Heart right ventricle (tissue), 16 donors: ENCODE measurements at regions not wholly inside any gene's neighbourhood (a gene's known extent, or its start where the extent isn't known, plus 50 kb on each side); places are given as distances from the start of the nearest gene placed in this dataset.

Experiments
- ATAC-seq, 8 donors: fragments of 200-7000 bp; cut with Tn5 transposase; one replicate each; pipeline ENCODE4 v1.9.1; 2020; ENCODE audit warnings: mild to moderate bottlenecking in 8 of 8, moderate library complexity in 8 of 8, moderate number of reproducible peaks in 1 of 8
- DNase-seq, 2 donors: peaks; one replicate each; pipeline ENCODE4 v3.0.0-alpha.2; 2020
- H3K27ac ChIP-seq, 10 donors: fragments of 200-600 bp; sonication (generic) in 2 of 10; one replicate each; pipeline versions ENCODE4 v1.5.0 to v1.8.0; 2020 to 2022; ENCODE audit warnings: mild to moderate bottlenecking in 3 of 10
- H3K27me3 ChIP-seq, 7 donors: fragments of 200-600 bp; one replicate each; pipeline ENCODE4 v1.8.0; 2021 to 2022; ENCODE audit warnings: mild to moderate bottlenecking in 2 of 7
- H3K36me3 ChIP-seq, 9 donors: fragments of 200-600 bp; sonication (generic) in 1 of 9; one replicate each; pipeline versions ENCODE4 v1.5.0 to v1.8.0; 2020 to 2022; ENCODE audit warnings: mild to moderate bottlenecking in 2 of 9
- H3K4me1 ChIP-seq, 9 donors: fragments of 200-600 bp; sonication (generic) in 1 of 9; one replicate each; pipeline versions ENCODE4 v1.5.0 to v1.8.0; 2020 to 2022; ENCODE audit warnings: mild to moderate bottlenecking in 4 of 9
- H3K4me3 ChIP-seq, 10 donors: fragments of 200-600 bp; sonication (generic) in 2 of 10; one replicate each; pipeline versions ENCODE4 v1.5.0 to v1.8.0; 2020 to 2022; ENCODE audit warnings: mild to moderate bottlenecking in 7 of 10, moderate library complexity in 2 of 10
- H3K9me3 ChIP-seq, 11 donors: fragments of 200-600 bp in 10 of 11; sonication (generic) in 2 of 11; one replicate each; pipeline versions ENCODE4 v1.5.0 to v1.8.0; 2013 to 2022; ENCODE audit warnings: mild to moderate bottlenecking in 2 of 11, control low read depth in 1 of 11, moderate library complexity in 1 of 11
- CTCF ChIP-seq, 9 donors: fragments of 200-600 bp; sonication (generic) in 2 of 9; IDR thresholded peaks; one replicate each; pipeline versions ENCODE4 v1.5.0 to v1.8.0; 2021 to 2022; ENCODE audit warnings: antibody characterized with exemption in 9 of 9, mild to moderate bottlenecking in 5 of 9, moderate library complexity in 1 of 9
- WGBS, 2 donors: extraction: QIAGEN DNeasy Blood & Tissue Kit; methylation state at CpG; one replicate each; pipeline ENCODE4 v1.1.7; 2013; ENCODE audit warnings: inconsistent platforms in 1 of 2; 5-methylcytosine and 5-hydroxymethylcytosine counted together
- intact Hi-C, 10 donors: fragments of 100-400 bp; cut with DNase I; formaldehyde crosslinking; loops; one replicate each; pipeline versions ENCODE4 v1.11.1 to v1.14.2; 2022
- donor health status: Arrhythmogenic right ventricular cardiomyopathy.
- donor health status: ischemic (EF 13 %, LVEDD 7.1; RV severe dilation, severe dysfunction).
- donor health status: healthy with polysubstance abuse.
- donor health status: DM: no; HTN: yes; CAD: no.
- donor health status: DM: no; HTN: no; CAD: no.
- donor health status: ischemic (EF 25% LVEDD 6.9; RV normal size, moderate dysfunction).
- donor health status: ischemic (EF 25% LVEDD 5.7; RV mildly dilated, moderate dysfunction).
- donor health status: healthy.
- donor health status: DM: yes; HTN: yes; CAD: no.
- donor health status: Ischemic cardiomyopathy.
- donor health status: ischemic (EF 35%, LVEDD 5.7; RV mildly dilated, moderate dysfunction).
- donor health status: nonischemic (EF 11% LVEDD 7.7; RV severe dilation, severe dysfunction).
- donor health status: DM: yes; HTN: yes; CAD: no.
- donor health status: PGD.
- donor health status: ischemic (EF 29% LVEDD 5.4; RV normal size, mild dysfunction).
- donor health status: nonischemic (EF 23%, LVEDD 6.1; RV moderate dilation, normal function).

- DNase-seq (no peak), ATAC-seq (no peak)
- H3K27ac ChIP-seq = no peak overlapping the region
- intact Hi-C loops = no loop called here
- H3K9me3 ChIP-seq = peaks cover 0 to 53% (median 22%) of the 10 kb centered on the region in 11 donors
- no peaks in the 10 kb centered on the region for H3K36me3 ChIP-seq
- TF ChIP-seq CTCF (IDR thresholded peaks at IDR 0.05) = no peak
- H3K4me3 ChIP-seq = no peak overlapping the region
- H3K4me1 ChIP-seq = no peaks in the 10 kb centered on the region
- no peaks in the 10 kb centered on the region for H3K27me3 ChIP-seq
Measured at GRCh38 chr6:101249470-101249869, 144.0 kb upstream of the GRIK2 start.

GRCh38 chr6:101257163-101257562, 136.3 kb upstream of the GRIK2 start:
- intact Hi-C loops = no loop called here
- Histone ChIP-seq H3K4me3 (no peak overlapping the region), H3K27ac (no peak overlapping the region), H3K27me3 (no peaks in the 10 kb centered on the region), H3K36me3 (no peaks in the 10 kb centered on the region), H3K9me3 (peaks cover 0 to 51% (median 9%) of the 10 kb centered on the region in 11 donors), H3K4me1 (no peaks in the 10 kb centered on the region)
- no peak for DNase-seq
- ATAC-seq = no peak
- no peak for TF ChIP-seq CTCF (IDR thresholded peaks at IDR 0.05)

- Histone ChIP-seq H3K4me1 (no peaks in the 10 kb centered on the region), H3K36me3 (no peaks in the 10 kb centered on the region), H3K27ac (no peak overlapping the region), H3K27me3 (no peaks in the 10 kb centered on the region), H3K4me3 (no peak overlapping the region), H3K9me3 (peaks cover 0 to 46% (median 9%) of the 10 kb centered on the region in 11 donors)
- DNase-seq (no peak), ATAC-seq (no peak)
- WGBS, 2 donors = 87 to 88% methylated on average over 5 of the region's 5 CpGs
- TF ChIP-seq CTCF (IDR thresholded peaks at IDR 0.05) = no peak
- intact Hi-C loops = no loop called here
Measured at GRCh38 chr6:101259505-101259904, 134.0 kb upstream of the GRIK2 start.

- H3K4me1 ChIP-seq = no peaks in the 10 kb centered on the region
- H3K9me3 ChIP-seq = peaks cover 0 to 31% (median 0%) of the 10 kb centered on the region in 11 donors
- no peaks in the 10 kb centered on the region for H3K27me3 ChIP-seq
- TF ChIP-seq CTCF (IDR thresholded peaks at IDR 0.05) = no peak
- no peak for DNase-seq
- H3K4me3 ChIP-seq = no peak overlapping the region
- WGBS, 2 donors = 84 to 87% methylated on average over 3 of the region's 3 CpGs
- intact Hi-C loops = no loop called here
- H3K36me3 ChIP-seq = no peaks in the 10 kb centered on the region
- ATAC-seq = no peak
- no peak overlapping the region for H3K27ac ChIP-seq
Measured at GRCh38 chr6:101263596-101263995, 129.9 kb upstream of the GRIK2 start.

- no peak for TF ChIP-seq CTCF (IDR thresholded peaks at IDR 0.05)
- H3K36me3 ChIP-seq = no peaks in the 10 kb centered on the region
- DNase-seq (no peak), ATAC-seq (no peak)
- H3K4me1 ChIP-seq = no peaks in the 10 kb centered on the region
- no peak overlapping the region for H3K4me3 ChIP-seq
- WGBS, 2 donors = 66 to 81% methylated on average over 2 of the region's 2 CpGs
- peaks cover 0 to 31% (median 5%) of the 10 kb centered on the region in 11 donors for H3K9me3 ChIP-seq
- H3K27me3 ChIP-seq = no peaks in the 10 kb centered on the region
- H3K27ac ChIP-seq = no peak overlapping the region
- intact Hi-C loops = no loop called here
Measured at GRCh38 chr6:101266063-101266462, 127.4 kb upstream of the GRIK2 start.
